Type B pancreatic cell (in vitro differentiated cells): ENCODE measurements at regions not wholly inside any gene's neighbourhood (a gene's known extent, or its start where the extent isn't known, plus 50 kb on each side); places are given as distances from the start of the nearest gene placed in this dataset.

Source experiments
- DNase-seq: peaks from one replicate; pipeline ENCODE4 v3.0.0; 2021; ENCODE audit warnings: mixed read lengths; ENCODE audit not compliant: unreplicated experiment; ENCODE audit errors: extremely low spot score
- H3K27ac Mint-ChIP-seq: 2 replicates; pipeline ENCODE4 v1.8.0; 2021; ENCODE audit warnings: mild to moderate bottlenecking, mixed read lengths
- H3K27me3 Mint-ChIP-seq: 2 replicates; pipeline ENCODE4 v1.8.0; 2021; ENCODE audit warnings: mixed read lengths
- H3K36me3 Mint-ChIP-seq: 2 replicates; pipeline ENCODE4 v1.8.0; 2021; ENCODE audit warnings: mixed read lengths
- H3K4me1 Mint-ChIP-seq: one replicate; pipeline ENCODE4 v1.8.0; 2021; ENCODE audit warnings: mixed read lengths; ENCODE audit not compliant: unreplicated experiment
- H3K4me3 Mint-ChIP-seq: 2 replicates; pipeline ENCODE4 v1.8.0; 2021; ENCODE audit warnings: mild to moderate bottlenecking, mixed read lengths
- H3K9me3 Mint-ChIP-seq: 2 replicates; pipeline ENCODE4 v1.8.0; 2021; ENCODE audit warnings: mixed read lengths
- TF ChIP-seq, protein P1 (sequence below): fragments of 200-600 bp; sonication (generic); conservative IDR thresholded peaks from 2 replicates; pipeline ENCODE4 v1.5.0; 2021; ENCODE audit warnings: antibody characterized with exemption, mild to moderate bottlenecking

DNA sequence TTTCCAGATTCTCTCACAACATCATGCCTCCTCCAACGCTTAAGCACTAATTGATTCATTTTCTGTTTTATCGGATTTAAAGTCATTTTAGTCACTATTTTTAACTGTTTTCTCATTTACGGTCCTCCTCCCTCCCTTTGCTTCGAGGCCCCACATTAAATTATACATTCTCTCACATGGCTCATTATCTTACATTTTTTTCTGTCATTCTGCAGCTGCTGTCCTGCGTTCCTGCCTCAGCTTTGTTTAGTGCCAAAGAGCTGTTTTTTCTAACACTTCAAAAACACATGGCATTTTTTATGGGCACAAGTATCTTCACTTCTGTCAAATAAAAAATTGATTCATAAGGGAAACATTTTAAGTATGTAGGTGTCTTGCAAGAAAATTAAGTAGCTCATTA, 130.1 kb upstream of the FST start:
- Mint-ChIP-seq H3K9me3 (no peaks in the 10 kb centered on the region), H3K27ac (no peak overlapping the region), H3K4me1 (no peaks in the 10 kb centered on the region), H3K36me3 (no peaks in the 10 kb centered on the region), H3K4me3 (no peak overlapping the region), H3K27me3 (no peaks in the 10 kb centered on the region)
- no peak for DNase-seq
- TF ChIP-seq, protein P1, sequence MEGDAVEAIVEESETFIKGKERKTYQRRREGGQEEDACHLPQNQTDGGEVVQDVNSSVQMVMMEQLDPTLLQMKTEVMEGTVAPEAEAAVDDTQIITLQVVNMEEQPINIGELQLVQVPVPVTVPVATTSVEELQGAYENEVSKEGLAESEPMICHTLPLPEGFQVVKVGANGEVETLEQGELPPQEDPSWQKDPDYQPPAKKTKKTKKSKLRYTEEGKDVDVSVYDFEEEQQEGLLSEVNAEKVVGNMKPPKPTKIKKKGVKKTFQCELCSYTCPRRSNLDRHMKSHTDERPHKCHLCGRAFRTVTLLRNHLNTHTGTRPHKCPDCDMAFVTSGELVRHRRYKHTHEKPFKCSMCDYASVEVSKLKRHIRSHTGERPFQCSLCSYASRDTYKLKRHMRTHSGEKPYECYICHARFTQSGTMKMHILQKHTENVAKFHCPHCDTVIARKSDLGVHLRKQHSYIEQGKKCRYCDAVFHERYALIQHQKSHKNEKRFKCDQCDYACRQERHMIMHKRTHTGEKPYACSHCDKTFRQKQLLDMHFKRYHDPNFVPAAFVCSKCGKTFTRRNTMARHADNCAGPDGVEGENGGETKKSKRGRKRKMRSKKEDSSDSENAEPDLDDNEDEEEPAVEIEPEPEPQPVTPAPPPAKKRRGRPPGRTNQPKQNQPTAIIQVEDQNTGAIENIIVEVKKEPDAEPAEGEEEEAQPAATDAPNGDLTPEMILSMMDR: no peak

DNA sequence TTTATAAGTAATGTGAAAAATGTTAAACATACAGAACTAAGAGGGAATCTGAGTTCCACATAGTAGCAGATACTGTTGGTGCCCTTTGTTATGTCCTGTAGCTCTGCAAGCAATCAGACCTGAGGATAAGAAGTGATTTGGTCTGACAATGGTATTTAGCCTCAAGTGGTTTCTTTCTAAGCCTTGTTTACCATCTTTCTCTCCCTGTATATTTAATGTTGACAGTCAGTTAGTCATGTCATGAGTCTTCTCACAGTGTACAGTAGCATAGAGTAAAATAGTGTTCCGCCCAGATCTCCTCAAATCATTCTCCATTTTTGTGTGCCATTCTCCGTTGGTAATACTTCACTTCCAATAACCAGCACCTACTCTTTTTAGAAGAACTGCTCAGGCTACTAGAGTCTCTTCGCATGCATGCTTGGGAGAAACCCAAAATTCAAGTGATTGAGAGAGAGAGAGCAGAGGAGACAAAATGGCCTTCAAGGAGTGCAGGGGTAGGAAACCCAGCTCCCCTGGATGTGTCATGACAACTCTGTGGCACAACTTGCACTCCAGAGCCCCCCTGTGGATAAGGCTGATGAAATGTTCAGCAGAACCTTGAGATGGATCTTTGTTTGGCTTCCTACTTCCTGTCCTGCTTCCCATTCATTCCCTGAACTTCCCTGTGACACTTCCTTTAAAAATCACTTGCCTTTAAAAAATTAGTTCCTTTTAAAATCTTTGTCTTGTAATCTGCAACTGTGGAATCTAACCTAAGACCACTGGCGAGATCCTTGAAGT, 129.2 kb upstream of the FST start:
- no peak for DNase-seq
- H3K27ac Mint-ChIP-seq: no peak overlapping the region
- H3K4me1 Mint-ChIP-seq: no peaks in the 10 kb centered on the region
- H3K9me3 Mint-ChIP-seq: no peaks in the 10 kb centered on the region
- TF ChIP-seq, protein P1: no peak
- no peaks in the 10 kb centered on the region for H3K27me3 Mint-ChIP-seq
- no peak overlapping the region for H3K4me3 Mint-ChIP-seq
- H3K36me3 Mint-ChIP-seq: no peaks in the 10 kb centered on the region

DNA sequence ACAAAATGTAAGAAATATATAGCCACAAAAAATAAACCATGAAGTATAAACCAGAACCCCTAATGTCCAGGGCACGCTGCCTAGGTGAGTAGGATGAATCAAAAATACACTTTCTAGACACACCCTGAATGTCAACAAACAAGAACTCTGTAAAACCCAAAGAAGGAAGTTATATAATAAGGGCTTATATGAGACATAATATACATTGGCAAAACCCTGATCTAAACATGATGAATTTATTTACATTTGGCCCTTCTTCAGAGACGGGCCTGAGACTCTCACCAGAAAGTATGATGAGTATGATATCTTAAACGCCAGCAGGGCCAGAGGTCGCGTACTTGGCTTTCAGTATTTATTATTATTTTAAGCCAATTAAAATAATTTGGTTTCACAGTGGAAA, 125.1 kb upstream of the FST start:
- no peak for DNase-seq
- Mint-ChIP-seq H3K27me3 (no peaks in the 10 kb centered on the region), H3K4me1 (no peaks in the 10 kb centered on the region), H3K9me3 (no peaks in the 10 kb centered on the region), H3K27ac (no peak overlapping the region), H3K36me3 (no peaks in the 10 kb centered on the region), H3K4me3 (no peak overlapping the region)
- TF ChIP-seq, protein P1: no peak

DNA sequence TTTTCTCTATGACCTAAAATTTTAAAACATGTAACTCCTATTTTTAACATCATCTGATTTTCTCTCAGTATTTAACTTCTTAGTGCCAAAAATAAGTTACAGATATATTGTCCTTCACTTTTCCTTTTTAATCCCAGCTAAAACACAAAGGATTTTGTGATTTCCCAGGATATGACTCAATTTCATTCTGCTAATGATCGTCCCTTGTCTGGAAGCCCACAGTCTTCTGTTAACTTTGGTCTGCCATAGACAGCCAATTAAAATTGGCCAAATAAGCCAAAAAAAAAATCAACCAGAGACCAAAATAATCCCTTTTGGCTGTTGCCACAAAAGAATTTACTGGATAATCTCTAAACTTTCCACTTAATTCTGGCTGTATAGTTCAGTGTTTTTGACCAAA, 124.5 kb upstream of the FST start:
- TF ChIP-seq, protein P1: no peak
- Mint-ChIP-seq H3K9me3 (no peaks in the 10 kb centered on the region), H3K4me3 (no peak overlapping the region), H3K27ac (no peak overlapping the region), H3K4me1 (no peaks in the 10 kb centered on the region), H3K36me3 (no peaks in the 10 kb centered on the region), H3K27me3 (no peaks in the 10 kb centered on the region)
- DNase-seq: no peak

DNA sequence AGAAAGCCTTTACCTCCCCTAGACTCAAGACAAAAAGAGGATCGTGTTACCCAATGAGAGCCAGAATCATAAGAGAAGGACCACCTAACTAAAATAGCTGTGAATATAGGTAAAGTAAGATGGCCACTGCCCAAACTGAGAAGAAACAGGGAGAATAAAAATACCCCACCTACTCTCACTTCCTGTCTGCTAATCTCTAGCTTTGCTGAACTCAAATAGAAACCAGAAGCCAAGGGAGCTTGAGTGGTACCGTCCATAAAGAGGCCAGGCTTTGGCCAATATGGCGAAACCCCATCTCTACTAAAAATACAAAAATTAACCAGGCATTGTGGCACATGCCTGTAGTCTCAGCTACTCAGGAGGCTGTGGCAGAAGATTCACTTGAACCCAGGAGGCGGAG, 123.0 kb upstream of the FST start:
- Mint-ChIP-seq H3K36me3 (no peaks in the 10 kb centered on the region), H3K4me3 (no peak overlapping the region), H3K4me1 (no peaks in the 10 kb centered on the region), H3K27ac (no peak overlapping the region), H3K27me3 (no peaks in the 10 kb centered on the region), H3K9me3 (no peaks in the 10 kb centered on the region)
- TF ChIP-seq, protein P1: no peak
- no peak for DNase-seq
